GM12872 (cell line): ENCODE measurements at regions not wholly inside any gene's neighbourhood (a gene's known extent, or its start where the extent isn't known, plus 50 kb on each side); places are given as distances from the start of the nearest gene placed in this dataset.

Source experiments
- CTCF ChIP-seq: IDR thresholded peaks from 3 replicates; pipeline ENCODE4 v1.5.1; 2011; ENCODE audit warnings: low read depth, mild to moderate bottlenecking, low read length, moderate library complexity; ENCODE audit not compliant: insufficient read depth

- no peak for TF ChIP-seq CTCF
These were observed 240.5 kb downstream of the STIM2 start for GRCh38 chr4:27101126-27101525.

- no peak for TF ChIP-seq CTCF
These were observed 240.9 kb downstream of the STIM2 start for GRCh38 chr4:27101561-27101960.

GRCh38 chr4:27111627-27112026, 251.0 kb downstream of the STIM2 start:
- no peak for TF ChIP-seq CTCF

GRCh38 chr4:27112587-27112986, 251.9 kb downstream of the STIM2 start:
- TF ChIP-seq CTCF: no peak

- TF ChIP-seq CTCF: no peak
These were observed 254.6 kb downstream of the STIM2 start for GRCh38 chr4:27115221-27115620.

- TF ChIP-seq CTCF: no peak
These were observed 256.8 kb downstream of the STIM2 start for GRCh38 chr4:27117453-27117852.

GRCh38 chr4:27119239-27119638, 258.6 kb downstream of the STIM2 start:
- no peak for TF ChIP-seq CTCF

GRCh38 chr4:27121830-27122229, 261.2 kb downstream of the STIM2 start:
- TF ChIP-seq CTCF: no peak
